ENCODE measurements at regions not wholly inside any gene's neighbourhood (a gene's known extent, or its start where the extent isn't known, plus 50 kb on each side); places are given as distances from the start of the nearest gene placed in this dataset.

GRCh38 chr5:165837286-165837685, 2331.9 kb downstream of the MAT2B start:
- POLR2A ChIA-PET, result no interaction called here
- WGBS (ENCODE audit: insufficient coverage, insufficient replicate concordance, low lambda C conversion rate, missing lambda C conversion rate), result 19% methylated on average over 2 of the region's 2 CpGs

GRCh38 chr5:165844571-165844970, 2339.2 kb downstream of the MAT2B start:
- Histone ChIP-seq H3K4me3 (no peak overlapping the region), H3K36me3 (ENCODE audit: control insufficient read depth in 2 of 2, insufficient read depth in 2 of 2, low read length in 1 of 2) (no peaks in the 10 kb centered on the region), H3K79me2 (ENCODE audit: control insufficient read depth, insufficient read depth, low read length) (no peaks in the 10 kb centered on the region), H3K27ac (ENCODE audit: control insufficient read depth, insufficient read depth) (no peak overlapping the region), H3K9me3 (replicated peaks; ENCODE audit: control insufficient read depth, insufficient read depth, low read length) (no peaks in the 10 kb centered on the region), H3K4me1 (ENCODE audit: control insufficient read depth, insufficient read depth, low read length) (no peaks in the 10 kb centered on the region), H3K4me2 (ENCODE audit: control insufficient read depth, insufficient read depth) (no peak overlapping the region), H2AFZ (ENCODE audit: control insufficient read depth, low read depth, low read length) (no peak overlapping the region), H3K27me3 (replicated peaks in 1 of 2; ENCODE audit: control insufficient read depth in 2 of 2, insufficient read depth in 2 of 2, low read length in 1 of 2) (no peaks in the 10 kb centered on the region), H4K20me1 (ENCODE audit: control insufficient read depth, insufficient read depth) (no peaks in the 10 kb centered on the region), H3K9ac (ENCODE audit: control insufficient read depth, insufficient read depth, low read length) (no peak overlapping the region)
- WGBS (ENCODE audit: insufficient coverage, insufficient replicate concordance, low lambda C conversion rate, missing lambda C conversion rate), result 29% methylated on average over 5 of the region's 5 CpGs
- BruUV-seq (replicated peaks), result no TSS peak
- CTCF ChIA-PET, result no interaction called here
- POLR2A ChIA-PET, result no interaction called here
- in situ Hi-C loops (cut with MboI), result no loop called here
- RAD21 ChIA-PET (ENCODE audit: unreplicated experiment), result no interaction called here
- DNase-seq (ENCODE audit: low read depth, low spot score), result no peak
- intact Hi-C loops (cut with micrococcal nuclease; ENCODE audit: unreplicated experiment), result no loop called here
- FAIRE-seq, result no peak
- no peak for ATAC-seq
- TF ChIP-seq SMC3 (IDR thresholded peaks at IDR 0.05; ENCODE audit: borderline replicate concordance, low read length) (no peak), ATF7 (IDR thresholded peaks at IDR 0.05; ENCODE audit: low read depth) (no peak), ZBTB40 (IDR thresholded peaks at IDR 0.05; ENCODE audit: borderline replicate concordance) (no peak), SRF (IDR thresholded peaks at IDR 0.05; ENCODE audit: low read depth in 2 of 2, low read length in 2 of 2) (no peak)
- TF ChIP-seq, protein P1, sequence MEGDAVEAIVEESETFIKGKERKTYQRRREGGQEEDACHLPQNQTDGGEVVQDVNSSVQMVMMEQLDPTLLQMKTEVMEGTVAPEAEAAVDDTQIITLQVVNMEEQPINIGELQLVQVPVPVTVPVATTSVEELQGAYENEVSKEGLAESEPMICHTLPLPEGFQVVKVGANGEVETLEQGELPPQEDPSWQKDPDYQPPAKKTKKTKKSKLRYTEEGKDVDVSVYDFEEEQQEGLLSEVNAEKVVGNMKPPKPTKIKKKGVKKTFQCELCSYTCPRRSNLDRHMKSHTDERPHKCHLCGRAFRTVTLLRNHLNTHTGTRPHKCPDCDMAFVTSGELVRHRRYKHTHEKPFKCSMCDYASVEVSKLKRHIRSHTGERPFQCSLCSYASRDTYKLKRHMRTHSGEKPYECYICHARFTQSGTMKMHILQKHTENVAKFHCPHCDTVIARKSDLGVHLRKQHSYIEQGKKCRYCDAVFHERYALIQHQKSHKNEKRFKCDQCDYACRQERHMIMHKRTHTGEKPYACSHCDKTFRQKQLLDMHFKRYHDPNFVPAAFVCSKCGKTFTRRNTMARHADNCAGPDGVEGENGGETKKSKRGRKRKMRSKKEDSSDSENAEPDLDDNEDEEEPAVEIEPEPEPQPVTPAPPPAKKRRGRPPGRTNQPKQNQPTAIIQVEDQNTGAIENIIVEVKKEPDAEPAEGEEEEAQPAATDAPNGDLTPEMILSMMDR (IDR thresholded peaks at IDR 0.05 in 2 of 3, conservative IDR thresholded peaks at IDR 0.05 in 1 of 3; ENCODE audit: control insufficient read depth in 2 of 3, extremely low read depth in 1 of 3, insufficient read depth in 1 of 3, low read depth in 3 of 3, low read length in 3 of 3), result no peak
- TF ChIP-seq, protein P2, sequence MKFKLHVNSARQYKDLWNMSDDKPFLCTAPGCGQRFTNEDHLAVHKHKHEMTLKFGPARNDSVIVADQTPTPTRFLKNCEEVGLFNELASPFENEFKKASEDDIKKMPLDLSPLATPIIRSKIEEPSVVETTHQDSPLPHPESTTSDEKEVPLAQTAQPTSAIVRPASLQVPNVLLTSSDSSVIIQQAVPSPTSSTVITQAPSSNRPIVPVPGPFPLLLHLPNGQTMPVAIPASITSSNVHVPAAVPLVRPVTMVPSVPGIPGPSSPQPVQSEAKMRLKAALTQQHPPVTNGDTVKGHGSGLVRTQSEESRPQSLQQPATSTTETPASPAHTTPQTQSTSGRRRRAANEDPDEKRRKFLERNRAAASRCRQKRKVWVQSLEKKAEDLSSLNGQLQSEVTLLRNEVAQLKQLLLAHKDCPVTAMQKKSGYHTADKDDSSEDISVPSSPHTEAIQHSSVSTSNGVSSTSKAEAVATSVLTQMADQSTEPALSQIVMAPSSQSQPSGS (IDR thresholded peaks at IDR 0.05; ENCODE audit: low read length), result no peak
- SMC1A ChIA-PET (ENCODE audit: uncharacterized antibody, unreplicated experiment), result no interaction called here

More at GRCh38 chr5:165837286-165837685, 2331.9 kb downstream of the MAT2B start:
- CTCF ChIA-PET, result no interaction called here
- intact Hi-C loops (cut with micrococcal nuclease; ENCODE audit: unreplicated experiment) (no loop called here), in situ Hi-C loops (cut with MboI) (no loop called here)
- H2AFZ ChIP-seq (ENCODE audit: control insufficient read depth, low read depth, low read length), result no peak overlapping the region
- no peak for FAIRE-seq
- H3K9ac ChIP-seq (ENCODE audit: control insufficient read depth, insufficient read depth, low read length), result no peak overlapping the region
- no peak overlapping the region for H3K4me3 ChIP-seq
- H4K20me1 ChIP-seq (ENCODE audit: control insufficient read depth, insufficient read depth), result no peaks in the 10 kb centered on the region
- RAD21 ChIA-PET (ENCODE audit: unreplicated experiment), result no interaction called here
- H3K4me1 ChIP-seq (ENCODE audit: control insufficient read depth, insufficient read depth, low read length), result no peaks in the 10 kb centered on the region
- no peaks in the 10 kb centered on the region for H3K79me2 ChIP-seq (ENCODE audit: control insufficient read depth, insufficient read depth, low read length)
- no TSS peak for BruUV-seq (replicated peaks)
- H3K9me3 ChIP-seq (replicated peaks; ENCODE audit: control insufficient read depth, insufficient read depth, low read length), result no peaks in the 10 kb centered on the region
- H3K4me2 ChIP-seq (ENCODE audit: control insufficient read depth, insufficient read depth), result no peak overlapping the region
- no peak for DNase-seq (ENCODE audit: low read depth, low spot score)
- H3K27me3 ChIP-seq (replicated peaks in 1 of 2; ENCODE audit: control insufficient read depth in 2 of 2, insufficient read depth in 2 of 2, low read length in 1 of 2), result no peaks in the 10 kb centered on the region
- ATAC-seq, result no peak
- SMC1A ChIA-PET (ENCODE audit: uncharacterized antibody, unreplicated experiment), result no interaction called here
- H3K36me3 ChIP-seq (ENCODE audit: control insufficient read depth in 2 of 2, insufficient read depth in 2 of 2, low read length in 1 of 2), result no peaks in the 10 kb centered on the region
- no peak overlapping the region for H3K27ac ChIP-seq (ENCODE audit: control insufficient read depth, insufficient read depth)
- TF ChIP-seq, protein P2 (IDR thresholded peaks at IDR 0.05; ENCODE audit: low read length), result no peak

All from GM12878 (cell line).